Parathyroid adenoma (tissue), 2 donors: ENCODE measurements at regions not wholly inside any gene's neighbourhood (a gene's known extent, or its start where the extent isn't known, plus 50 kb on each side); places are given as distances from the start of the nearest gene placed in this dataset.

Source experiments
- H2AFZ ChIP-seq: fragments of 300-600 bp; sonication (generic); one replicate; pipeline ENCODE4 v1.7.0; 2017; ENCODE audit warnings: antibody characterized with exemption, mild to moderate bottlenecking
- H3K27ac ChIP-seq: fragments of 300-600 bp; sonication (generic); one replicate; pipeline ENCODE4 v1.7.0; 2017
- H3K27me3 ChIP-seq: fragments of 300-600 bp; sonication (generic); one replicate; pipeline ENCODE4 v1.7.0; 2017; ENCODE audit warnings: low read length; ENCODE audit not compliant: control insufficient read depth, insufficient read depth
- H3K36me3 ChIP-seq: fragments of 300-600 bp; sonication (generic); one replicate; pipeline ENCODE4 v1.7.0; 2017; ENCODE audit warnings: low read length; ENCODE audit not compliant: control insufficient read depth, insufficient read depth
- H3K4me1 ChIP-seq: fragments of 300-600 bp; sonication (generic); one replicate; pipeline ENCODE4 v1.7.0; 2017; ENCODE audit warnings: control low read depth
- H3K4me2 ChIP-seq: fragments of 300-600 bp; sonication (generic); one replicate; pipeline ENCODE4 v1.7.0; 2017; ENCODE audit warnings: low read length
- H3K4me3 ChIP-seq: fragments of 300-600 bp; sonication (generic); one replicate; pipeline ENCODE4 v1.7.0; 2017; ENCODE audit warnings: low read depth, low read length
- H3K79me2 ChIP-seq: fragments of 300-600 bp; sonication (generic); one replicate; pipeline ENCODE4 v1.7.0; 2017; ENCODE audit warnings: control low read depth
- H3K9ac ChIP-seq: fragments of 300-600 bp; sonication (generic); one replicate; pipeline ENCODE4 v1.7.0; 2017; ENCODE audit warnings: mild to moderate bottlenecking
- H3K9me3 ChIP-seq: fragments of 300-600 bp; sonication (generic); one replicate; pipeline ENCODE4 v1.7.0; 2017; ENCODE audit warnings: low read length; ENCODE audit not compliant: control insufficient read depth
- CTCF ChIP-seq: fragments of 300-600 bp; sonication (generic); IDR thresholded peaks from one replicate; pipeline ENCODE4 v1.7.0; 2017; ENCODE audit warnings: antibody characterized with exemption, mild to moderate bottlenecking
- donor health status: primary hyperparathyroidism.

DNA sequence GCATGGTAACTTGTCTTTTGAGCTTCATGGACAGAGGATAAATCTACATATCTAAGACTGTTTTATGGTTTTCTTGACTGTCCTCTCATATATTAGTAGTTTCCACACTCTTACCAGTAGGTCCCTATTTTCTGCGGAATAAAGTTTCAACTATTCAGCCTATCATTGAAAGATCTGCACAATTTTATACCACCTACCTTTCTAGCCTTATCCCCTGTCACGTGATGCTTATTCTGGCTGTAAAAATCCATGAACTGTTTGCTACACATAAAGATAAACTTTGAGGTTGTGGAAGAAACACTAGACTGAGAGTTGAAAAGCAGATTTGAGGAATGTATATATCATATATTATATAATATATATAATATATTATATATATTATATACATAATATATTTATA, 423.8 kb downstream of the TENT5A start:
- no peak for TF ChIP-seq CTCF
- no peak overlapping the region for H2AFZ ChIP-seq
- no peak overlapping the region for H3K27ac ChIP-seq
- no peaks in the 10 kb centered on the region for H3K36me3 ChIP-seq
- H3K9me3 ChIP-seq = no peaks in the 10 kb centered on the region
- no peak overlapping the region for H3K9ac ChIP-seq
- H3K4me2 ChIP-seq = no peak overlapping the region
- H3K4me1 ChIP-seq = no peaks in the 10 kb centered on the region
- no peaks in the 10 kb centered on the region for H3K79me2 ChIP-seq
- no peak overlapping the region for H3K4me3 ChIP-seq
- no peaks in the 10 kb centered on the region for H3K27me3 ChIP-seq

DNA sequence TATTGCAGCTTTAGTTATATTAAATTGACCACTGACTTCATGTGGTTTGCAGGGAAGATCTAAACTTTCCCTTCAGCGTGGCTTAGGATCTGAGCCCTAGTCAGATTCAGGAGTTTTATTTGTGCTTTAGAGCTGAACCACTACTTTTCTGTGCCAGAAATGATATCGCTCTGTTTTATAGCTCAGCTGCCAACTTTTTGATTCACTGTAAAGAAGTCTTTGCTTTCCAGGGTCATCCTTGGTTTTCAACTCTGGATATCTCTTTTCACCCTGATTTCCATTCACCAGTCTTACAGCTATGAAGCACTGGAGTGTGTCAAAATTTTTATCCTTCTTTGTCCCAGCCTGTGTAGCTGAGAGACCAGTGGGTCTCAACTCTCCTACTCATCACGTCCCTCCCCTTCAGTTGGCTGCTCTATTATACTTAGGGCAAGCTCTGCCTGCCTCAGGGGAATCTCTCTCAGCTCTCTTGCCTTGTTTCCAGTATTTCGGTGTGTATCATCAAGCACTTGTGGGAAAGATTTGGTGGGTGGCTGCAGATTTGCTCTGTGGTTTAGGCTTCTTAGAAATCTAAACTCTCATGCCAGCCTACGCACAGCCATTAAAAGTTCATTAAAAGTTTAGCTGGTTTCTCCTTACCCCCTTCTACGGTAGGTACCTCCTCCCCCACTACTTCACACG, 425.5 kb downstream of the TENT5A start:
- Histone ChIP-seq H3K4me2 (no peak overlapping the region), H3K9me3 (no peaks in the 10 kb centered on the region), H3K9ac (no peak overlapping the region), H2AFZ (no peak overlapping the region), H3K27me3 (no peaks in the 10 kb centered on the region), H3K36me3 (no peaks in the 10 kb centered on the region), H3K79me2 (no peaks in the 10 kb centered on the region), H3K4me3 (no peak overlapping the region), H3K4me1 (no peaks in the 10 kb centered on the region), H3K27ac (no peak overlapping the region)
- no peak for TF ChIP-seq CTCF

DNA sequence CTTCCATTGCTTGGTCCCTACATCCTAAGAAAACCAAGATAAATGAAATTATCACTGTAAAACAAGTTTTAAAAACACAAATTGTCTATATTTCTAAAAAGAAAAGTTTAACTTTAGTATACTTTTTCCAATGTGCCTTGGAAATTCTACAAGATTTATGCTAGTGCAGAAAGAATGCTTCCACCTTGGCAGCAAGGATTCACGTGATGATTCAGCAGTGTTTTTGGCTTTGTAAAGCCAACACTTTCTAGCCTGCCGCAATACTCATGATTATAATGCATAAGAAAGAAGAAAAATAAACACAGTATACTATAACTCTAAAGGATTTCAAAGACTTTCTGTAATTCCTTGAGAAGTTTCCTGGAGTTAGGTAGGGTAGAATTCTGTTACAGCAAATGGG, 442.7 kb downstream of the TENT5A start:
- H3K4me3 ChIP-seq = no peak overlapping the region
- no peak for TF ChIP-seq CTCF

DNA sequence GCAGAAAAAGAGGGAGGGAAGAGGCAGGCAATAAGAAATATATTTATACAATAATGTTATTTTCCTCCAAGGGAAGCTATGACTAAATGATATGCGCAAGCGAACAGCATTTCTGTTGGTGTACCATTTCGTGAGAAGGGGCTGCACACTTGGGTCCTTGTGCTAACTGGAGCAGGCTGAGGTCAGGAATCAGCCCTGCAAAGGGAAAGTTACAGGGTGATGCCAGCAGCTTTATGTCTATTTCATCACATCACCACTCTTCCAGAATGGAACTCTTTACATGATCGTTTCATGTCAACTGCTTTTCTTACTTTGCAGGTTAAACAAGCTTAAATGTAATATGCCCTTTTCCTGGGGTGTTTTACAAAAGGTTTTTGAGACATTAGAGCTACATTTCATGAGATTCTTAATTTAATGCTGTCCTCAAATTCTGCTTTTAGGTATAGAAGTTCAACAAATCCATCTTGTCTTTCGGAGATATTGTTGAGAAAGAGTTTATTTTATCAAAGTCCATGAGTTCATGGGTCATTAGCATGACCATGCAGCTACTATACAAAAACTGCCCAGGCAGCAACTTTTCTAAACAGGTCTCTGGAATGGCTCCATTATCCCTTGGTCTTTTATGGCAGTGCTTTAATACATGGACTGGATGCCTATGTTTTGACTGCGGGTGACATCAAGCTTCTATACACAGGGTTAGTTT, 443.8 kb downstream of the TENT5A start:
- Histone ChIP-seq H3K79me2 (no peaks in the 10 kb centered on the region), H3K9ac (no peak overlapping the region), H3K27ac (no peak overlapping the region), H2AFZ (no peak overlapping the region), H3K27me3 (no peaks in the 10 kb centered on the region), H3K9me3 (no peaks in the 10 kb centered on the region), H3K4me1 (no peaks in the 10 kb centered on the region), H3K4me2 (no peak overlapping the region), H3K4me3 (no peak overlapping the region), H3K36me3 (no peaks in the 10 kb centered on the region)
- no peak for TF ChIP-seq CTCF

More for the DNA sequence above, 442.7 kb downstream of the TENT5A start:
- Histone ChIP-seq H3K27ac (no peak overlapping the region), H3K4me1 (no peaks in the 10 kb centered on the region), H3K9ac (no peak overlapping the region), H3K79me2 (no peaks in the 10 kb centered on the region), H3K36me3 (no peaks in the 10 kb centered on the region), H3K27me3 (no peaks in the 10 kb centered on the region), H3K9me3 (no peaks in the 10 kb centered on the region), H2AFZ (no peak overlapping the region), H3K4me2 (no peak overlapping the region)
